HepG2 (cell line): ENCODE measurements at regions not wholly inside any gene's neighbourhood (a gene's known extent, or its start where the extent isn't known, plus 50 kb on each side); places are given as distances from the start of the nearest gene placed in this dataset.

ENCODE experiments used
- ATAC-seq: fragments of 200-7000 bp; cut with Tn5 transposase; 3 replicates; pipeline ENCODE4 v1.9.1; 2020; ENCODE audit warnings: mild to moderate bottlenecking, moderate library complexity
- BruUV-seq: library from RNA; stranded (reverse); fragments of 400-500 nt; replicated peaks from 2 replicates; lab custom pipeline; 2021; lab: Mats Ljungman, UMichigan
- CTCF ChIA-PET: fragments of 300-600 bp; formaldehyde crosslinking; extraction: SDS; loops from one replicate; lab custom pipeline; 2021; ENCODE audit warnings: low total read pairs, inconsistent platforms, low intra/inter-chr PET ratio; lab: Yijun Ruan, JAX
- POLR2A ChIA-PET: fragments of 350-600 bp; sonication (Branson Sonifier 250); formaldehyde crosslinking; loops from one replicate; lab custom pipeline; 2020; ENCODE audit warnings: antibody characterized with exemption, inconsistent platforms; lab: Yijun Ruan, JAX
- DNase-seq: peaks from one replicate; pipeline ENCODE4 v3.0.0-alpha.2; 2015; ENCODE audit warnings: low spot score
- FAIRE-seq: peaks from 3 replicates; lab custom pipeline; 2011; peaks lifted over from hg19 to GRCh38; lab: Jason Lieb, UNC
- H2AFZ ChIP-seq: one replicate; pipeline ENCODE4 v1.6.1; 2011; ENCODE audit warnings: low read length, inconsistent platforms
- H3K27ac ChIP-seq: fragments of 300-600 bp; 3 replicates; pipeline ENCODE4 v1.8.0; 2011; ENCODE audit warnings: mixed run types, mild to moderate bottlenecking, mixed read lengths, low read length, inconsistent platforms; ENCODE audit not compliant: insufficient read depth; ENCODE audit errors: extremely low read length
- H3K27me3 ChIP-seq, 2 experiments: fragments of 200-600 bp in 1 of 2; 2 replicates in 1 of 2; 3 replicates in 1 of 2; pipeline versions ENCODE4 v1.6.0 to v1.8.0; 2011; ENCODE audit warnings: low read length in 2 of 2, mild to moderate bottlenecking in 2 of 2, moderate library complexity in 2 of 2, inconsistent platforms in 1 of 2; ENCODE audit not compliant: insufficient read depth in 2 of 2, control insufficient read depth in 1 of 2
- H3K36me3 ChIP-seq, 2 experiments: fragments of 200-600 bp in 1 of 2; replicated peaks in 1 of 2; 2 replicates in 1 of 2; 3 replicates in 1 of 2; pipeline versions ENCODE4 v1.5.1 to v1.8.0; 2011; ENCODE audit warnings: low read length in 2 of 2, inconsistent platforms in 1 of 2; ENCODE audit not compliant: insufficient read depth in 2 of 2, control insufficient read depth in 1 of 2
- H3K4me1 ChIP-seq: 2 replicates; pipeline ENCODE4 v1.5.1; 2012; ENCODE audit warnings: low read length, inconsistent platforms; ENCODE audit not compliant: insufficient read depth
- H3K4me2 ChIP-seq: 2 replicates; pipeline ENCODE4 v1.6.0; 2011; ENCODE audit warnings: low read depth, low read length, inconsistent platforms
- H3K4me3 ChIP-seq, 3 experiments: fragments of 200-600 bp in 1 of 3; sonication (generic), shearing (Covaris generic) in 1 of 3; replicated peaks in 1 of 3; 2 replicates each; pipeline ENCODE4 v1.5.1; 2011 to 2016; ENCODE audit warnings: low read length in 3 of 3, inconsistent platforms in 2 of 3, low read depth in 2 of 3, mild to moderate bottlenecking in 2 of 3, control low read depth in 1 of 3, mixed read lengths in 1 of 3; ENCODE audit not compliant: insufficient read depth in 1 of 3
- H3K79me2 ChIP-seq: one replicate; pipeline ENCODE4 v1.6.1; 2011; ENCODE audit warnings: low read length, inconsistent platforms; ENCODE audit not compliant: insufficient read depth
- H3K9ac ChIP-seq: 2 replicates; pipeline ENCODE4 v1.6.0; 2011; ENCODE audit warnings: mild to moderate bottlenecking, low read depth, low read length, inconsistent platforms; ENCODE audit not compliant: insufficient read depth
- H3K9me3 ChIP-seq: 2 replicates; pipeline ENCODE4 v1.5.1; 2012; ENCODE audit warnings: mild to moderate bottlenecking, low read length
- H4K20me1 ChIP-seq: 2 replicates; pipeline ENCODE4 v1.6.0; 2011; ENCODE audit warnings: inconsistent platforms, mild to moderate bottlenecking, low read length, moderate library complexity; ENCODE audit not compliant: insufficient read depth
- ARNT ChIP-seq: fragments of 450-650 bp; IDR thresholded peaks from 2 replicates; pipeline ENCODE4 v1.6.1; 2017
- CERS6 ChIP-seq: sonication (generic); formaldehyde crosslinking; IDR thresholded peaks from 2 replicates; pipeline ENCODE4 v1.5.0; 2020; ENCODE audit warnings: missing genetic modification reagents
- DNMT3B ChIP-seq: conservative IDR thresholded peaks from 2 replicates; pipeline ENCODE4 v1.6.1; 2016; ENCODE audit warnings: missing biosample characterization, control low read depth
- HDAC1 ChIP-seq: sonication (generic); formaldehyde crosslinking; IDR thresholded peaks from 2 replicates; pipeline ENCODE4 v1.5.1; 2020; ENCODE audit warnings: mild to moderate bottlenecking, missing genetic modification reagents
- HNRNPL ChIP-seq: fragments of 200-400 bp; formaldehyde crosslinking; IDR thresholded peaks from 2 replicates; pipeline ENCODE4 v1.6.1; 2017; ENCODE audit warnings: mild to moderate bottlenecking, low read depth, low read length
- HOXA7 ChIP-seq: sonication (generic); formaldehyde crosslinking; IDR thresholded peaks from 2 replicates; pipeline ENCODE4 v1.8.1; 2022; ENCODE audit warnings: mild to moderate bottlenecking, missing genetic modification reagents, moderate library complexity
- MED13 ChIP-seq: sonication (generic); formaldehyde crosslinking; IDR thresholded peaks from 2 replicates; pipeline ENCODE4 v1.5.0; 2020; ENCODE audit warnings: missing genetic modification reagents
- NAIF1 ChIP-seq: sonication (generic); formaldehyde crosslinking; IDR thresholded peaks from 2 replicates; pipeline ENCODE4 v1.5.0; 2020; ENCODE audit warnings: mild to moderate bottlenecking, missing genetic modification reagents, borderline replicate concordance
- POLR2G ChIP-seq: fragments of 200-400 bp; formaldehyde crosslinking; IDR thresholded peaks from 2 replicates; pipeline ENCODE4 v1.6.1; 2018; ENCODE audit warnings: mild to moderate bottlenecking, low read depth, low read length, moderate library complexity
- RFX1 ChIP-seq: fragments of 450-650 bp; IDR thresholded peaks from 2 replicates; pipeline ENCODE4 v1.6.1; 2017
- SNAPC2 ChIP-seq: sonication (generic); formaldehyde crosslinking; IDR thresholded peaks from 2 replicates; pipeline ENCODE4 v1.8.1; 2022; ENCODE audit warnings: mild to moderate bottlenecking, missing genetic modification reagents
- TARDBP ChIP-seq: sonication (generic); formaldehyde crosslinking; IDR thresholded peaks from 2 replicates; pipeline ENCODE4 v1.8.0; 2022; ENCODE audit warnings: mild to moderate bottlenecking, missing genetic modification reagents
- YEATS4 ChIP-seq: sonication (generic); formaldehyde crosslinking; IDR thresholded peaks from 2 replicates; pipeline ENCODE4 v1.4.0; 2020; ENCODE audit warnings: missing genetic modification reagents, borderline replicate concordance
- YY1 ChIP-seq: IDR thresholded peaks from 2 replicates; pipeline ENCODE4 v1.6.1; 2011; ENCODE audit warnings: low read length, low read depth, moderate library complexity, mild to moderate bottlenecking; ENCODE audit not compliant: insufficient read depth, insufficient replicate concordance
- ZNF788 ChIP-seq: sonication (generic); formaldehyde crosslinking; IDR thresholded peaks from 2 replicates; pipeline ENCODE4 v1.5.0; 2020; ENCODE audit warnings: mild to moderate bottlenecking, missing genetic modification reagents, borderline replicate concordance
- WGBS: methylation state at CpG from one replicate; pipeline ENCODE4 v1.1.6; 2017; ENCODE audit warnings: low lambda C conversion rate; 5-methylcytosine and 5-hydroxymethylcytosine counted together
- in situ Hi-C: cut with HindIII; loops from 2 replicates; pipeline ENCODE4 v1.10.0; 2017; ENCODE audit warnings: low pct_unique_long_range_greater_than_20kb; ENCODE audit not compliant: extremely low pct_ligation_motif_present
- intact Hi-C: fragments of 100-400 bp; cut with micrococcal nuclease; formaldehyde crosslinking; loops from one replicate; pipeline ENCODE4 v1.10.0; 2022; ENCODE audit not compliant: unreplicated experiment
- TF ChIP-seq, protein P1 (sequence below): sonication (generic); formaldehyde crosslinking; IDR thresholded peaks from 2 replicates; pipeline ENCODE4 v1.4.0; 2020; ENCODE audit warnings: missing genetic modification reagents
- TF ChIP-seq, protein P2 (sequence below): sonication (generic); formaldehyde crosslinking; IDR thresholded peaks from 2 replicates; pipeline ENCODE4 v1.5.1; 2020; ENCODE audit warnings: mild to moderate bottlenecking, missing genetic modification reagents, moderate library complexity

DNA sequence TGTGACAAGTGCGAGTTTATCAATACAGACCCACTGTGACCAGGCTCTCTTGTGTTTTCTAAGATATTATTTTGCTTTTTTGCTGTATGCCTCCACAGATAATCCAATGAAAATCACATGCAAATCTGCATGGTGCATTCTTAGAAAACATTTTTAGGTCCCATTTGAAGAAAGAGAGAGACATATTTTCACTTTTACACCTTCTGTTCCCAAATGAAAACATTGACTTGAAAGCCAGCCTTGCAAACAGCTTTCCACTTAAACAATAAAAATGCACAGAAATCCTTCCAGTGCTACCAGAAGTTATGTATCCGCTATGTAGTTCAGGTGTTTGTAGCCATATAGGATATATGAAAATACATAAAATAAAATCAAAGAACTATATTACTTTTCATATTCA, 618.0 kb downstream of the CDH26 start:
- POLR2A ChIA-PET: no interaction called here
- no peaks in the 10 kb centered on the region for H3K36me3 ChIP-seq
- no peak overlapping the region for H3K4me2 ChIP-seq
- TF ChIP-seq RFX1: no peak
- TF ChIP-seq HOXA7 (CRISPR knock-in tag): no peak
- TF ChIP-seq, protein P1, sequence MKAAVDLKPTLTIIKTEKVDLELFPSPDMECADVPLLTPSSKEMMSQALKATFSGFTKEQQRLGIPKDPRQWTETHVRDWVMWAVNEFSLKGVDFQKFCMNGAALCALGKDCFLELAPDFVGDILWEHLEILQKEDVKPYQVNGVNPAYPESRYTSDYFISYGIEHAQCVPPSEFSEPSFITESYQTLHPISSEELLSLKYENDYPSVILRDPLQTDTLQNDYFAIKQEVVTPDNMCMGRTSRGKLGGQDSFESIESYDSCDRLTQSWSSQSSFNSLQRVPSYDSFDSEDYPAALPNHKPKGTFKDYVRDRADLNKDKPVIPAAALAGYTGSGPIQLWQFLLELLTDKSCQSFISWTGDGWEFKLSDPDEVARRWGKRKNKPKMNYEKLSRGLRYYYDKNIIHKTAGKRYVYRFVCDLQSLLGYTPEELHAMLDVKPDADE (CRISPR knock-in tag): no peak
- TF ChIP-seq ZNF788 (CRISPR knock-in tag): no peak
- TF ChIP-seq YY1: no peak
- TF ChIP-seq CERS6 (CRISPR knock-in tag): no peak
- no peak for TF ChIP-seq NAIF1
- TF ChIP-seq TARDBP (CRISPR knock-in tag): no peak
- TF ChIP-seq MED13 (CRISPR knock-in tag): no peak
- TF ChIP-seq, protein P2, sequence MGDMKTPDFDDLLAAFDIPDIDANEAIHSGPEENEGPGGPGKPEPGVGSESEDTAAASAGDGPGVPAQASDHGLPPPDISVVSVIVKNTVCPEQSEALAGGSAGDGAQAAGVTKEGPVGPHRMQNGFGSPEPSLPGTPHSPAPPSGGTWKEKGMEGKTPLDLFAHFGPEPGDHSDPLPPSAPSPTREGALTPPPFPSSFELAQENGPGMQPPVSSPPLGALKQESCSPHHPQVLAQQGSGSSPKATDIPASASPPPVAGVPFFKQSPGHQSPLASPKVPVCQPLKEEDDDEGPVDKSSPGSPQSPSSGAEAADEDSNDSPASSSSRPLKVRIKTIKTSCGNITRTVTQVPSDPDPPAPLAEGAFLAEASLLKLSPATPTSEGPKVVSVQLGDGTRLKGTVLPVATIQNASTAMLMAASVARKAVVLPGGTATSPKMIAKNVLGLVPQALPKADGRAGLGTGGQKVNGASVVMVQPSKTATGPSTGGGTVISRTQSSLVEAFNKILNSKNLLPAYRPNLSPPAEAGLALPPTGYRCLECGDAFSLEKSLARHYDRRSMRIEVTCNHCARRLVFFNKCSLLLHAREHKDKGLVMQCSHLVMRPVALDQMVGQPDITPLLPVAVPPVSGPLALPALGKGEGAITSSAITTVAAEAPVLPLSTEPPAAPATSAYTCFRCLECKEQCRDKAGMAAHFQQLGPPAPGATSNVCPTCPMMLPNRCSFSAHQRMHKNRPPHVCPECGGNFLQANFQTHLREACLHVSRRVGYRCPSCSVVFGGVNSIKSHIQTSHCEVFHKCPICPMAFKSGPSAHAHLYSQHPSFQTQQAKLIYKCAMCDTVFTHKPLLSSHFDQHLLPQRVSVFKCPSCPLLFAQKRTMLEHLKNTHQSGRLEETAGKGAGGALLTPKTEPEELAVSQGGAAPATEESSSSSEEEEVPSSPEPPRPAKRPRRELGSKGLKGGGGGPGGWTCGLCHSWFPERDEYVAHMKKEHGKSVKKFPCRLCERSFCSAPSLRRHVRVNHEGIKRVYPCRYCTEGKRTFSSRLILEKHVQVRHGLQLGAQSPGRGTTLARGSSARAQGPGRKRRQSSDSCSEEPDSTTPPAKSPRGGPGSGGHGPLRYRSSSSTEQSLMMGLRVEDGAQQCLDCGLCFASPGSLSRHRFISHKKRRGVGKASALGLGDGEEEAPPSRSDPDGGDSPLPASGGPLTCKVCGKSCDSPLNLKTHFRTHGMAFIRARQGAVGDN (CRISPR knock-in tag): no peak
- TF ChIP-seq HNRNPL: no peak
- no peak for TF ChIP-seq YEATS4 (CRISPR knock-in tag)
- no peak for TF ChIP-seq ARNT
- no peak for TF ChIP-seq HDAC1 (CRISPR knock-in tag)
- no peak for TF ChIP-seq SNAPC2
- TF ChIP-seq DNMT3B: no peak
- no peak for TF ChIP-seq POLR2G
- TF ChIP-seq, all 625 proteins: peak for 0
- in situ Hi-C loops (no loop called here), intact Hi-C loops (no loop called here)
- FAIRE-seq (no peak), DNase-seq (no peak), ATAC-seq (no peak)
- Histone ChIP-seq H3K4me1 (no peaks in the 10 kb centered on the region), H3K9me3 (peaks cover 84% of the 10 kb centered on the region), H2AFZ (no peak overlapping the region), H4K20me1 (no peaks in the 10 kb centered on the region), H3K27me3 (no peaks in the 10 kb centered on the region), H3K27ac (no peak overlapping the region), H3K79me2 (no peaks in the 10 kb centered on the region), H3K4me3 (no peak overlapping the region), H3K9ac (no peak overlapping the region)
- WGBS: 15% methylated on average over 2 of the region's 2 CpGs
- CTCF ChIA-PET: no interaction called here
- no TSS peak for BruUV-seq
